Uterus (tissue), 3 donors: ENCODE measurements at regions not wholly inside any gene's neighbourhood (a gene's known extent, or its start where the extent isn't known, plus 50 kb on each side); places are given as distances from the start of the nearest gene placed in this dataset.

ENCODE experiments used
- DNase-seq, 2 donors: peaks; one replicate each; pipeline ENCODE4 v3.0.0-alpha.2; 2019 to 2020
- H3K27ac ChIP-seq, 2 donors: fragments of 200-600 bp; sonication (generic); 1 replicate in 1 of 2; 2 replicates in 1 of 2; pipeline ENCODE4 v1.5.1; 2016 to 2018
- H3K27me3 ChIP-seq, 2 donors: fragments of 200-600 bp; sonication (generic); one replicate each; pipeline ENCODE4 v1.5.1; 2018 to 2019; ENCODE audit warnings: control low read depth in 1 of 2
- H3K36me3 ChIP-seq, 2 donors: fragments of 200-600 bp; sonication (generic); one replicate each; pipeline ENCODE4 v1.5.1; 2019; ENCODE audit warnings: control low read depth in 1 of 2
- H3K4me1 ChIP-seq, 2 donors: fragments of 200-600 bp; sonication (generic); one replicate each; pipeline ENCODE4 v1.5.1; 2018 to 2019; ENCODE audit warnings: control low read depth in 1 of 2
- H3K4me3 ChIP-seq, 2 donors: fragments of 200-600 bp; sonication (generic); 1 replicate in 1 of 2; 2 replicates in 1 of 2; pipeline ENCODE4 v1.5.1; 2018 to 2019; ENCODE audit warnings: mild to moderate bottlenecking in 1 of 2
- H3K9me3 ChIP-seq, 2 donors: fragments of 200-600 bp; sonication (generic); one replicate each; pipeline ENCODE4 v1.5.1; 2019; ENCODE audit warnings: control low read depth in 1 of 2
- CTCF ChIP-seq, 4 experiments: fragments of 200-600 bp in 2 of 4; fragments of 450-650 bp in 2 of 4; sonication (generic) in 2 of 4; IDR thresholded peaks; one replicate each; pipeline ENCODE4 v1.5.1; 2016 to 2019; ENCODE audit warnings: antibody characterized with exemption in 4 of 4, mild to moderate bottlenecking in 2 of 4, moderate library complexity in 1 of 4
- POLR2A ChIP-seq, 2 donors: fragments of 450-650 bp; IDR thresholded peaks; one replicate each; pipeline ENCODE4 v1.6.1; 2016; ENCODE audit warnings: antibody characterized with exemption in 2 of 2, mild to moderate bottlenecking in 1 of 2, moderate library complexity in 1 of 2
- intact Hi-C: fragments of 100-400 bp; cut with DNase I; formaldehyde crosslinking; loops from one replicate; pipeline ENCODE4 v1.15.1; 2023; ENCODE audit warnings: low total_unique reads
- donor health status: DM: yes; HTN: yes; CAD: no.

GRCh38 chr2:240246173-240246820 is 105.8 kb upstream of the OTOS start:
- Histone ChIP-seq H3K27me3 (no peaks in the 10 kb centered on the region), H3K4me3 (no peak overlapping the region), H3K36me3 (no peaks in the 10 kb centered on the region), H3K4me1 (peaks cover 6% of the 10 kb centered on the region in 2 donors), H3K9me3 (no peaks in the 10 kb centered on the region), H3K27ac (peak overlapping the region in 1 of 2 donors; percentile 2)
- no peak for DNase-seq
- TF ChIP-seq CTCF (IDR thresholded peaks at IDR 0.05), result no peak
- no peak for TF ChIP-seq POLR2A (IDR thresholded peaks at IDR 0.05)
- intact Hi-C loops, result no loop called here

- intact Hi-C loops, result no loop called here
- Histone ChIP-seq H3K4me1 (peaks cover 6% of the 10 kb centered on the region in 2 donors), H3K27ac (no peak overlapping the region), H3K27me3 (no peaks in the 10 kb centered on the region), H3K4me3 (no peak overlapping the region), H3K36me3 (no peaks in the 10 kb centered on the region), H3K9me3 (no peaks in the 10 kb centered on the region)
- DNase-seq, result no peak
- no peak for TF ChIP-seq POLR2A (IDR thresholded peaks at IDR 0.05)
- TF ChIP-seq CTCF (IDR thresholded peaks at IDR 0.05), result no peak
Observed at GRCh38 chr2:240247241-240247867, 106.9 kb upstream of the OTOS start.

- Histone ChIP-seq H3K4me1 (peaks cover 6% of the 10 kb centered on the region in 2 donors), H3K9me3 (no peaks in the 10 kb centered on the region), H3K27ac (no peak overlapping the region), H3K36me3 (no peaks in the 10 kb centered on the region), H3K4me3 (no peak overlapping the region), H3K27me3 (no peaks in the 10 kb centered on the region)
- DNase-seq, result peak in 1 of 2 donors; percentile 23
- TF ChIP-seq CTCF (IDR thresholded peaks at IDR 0.05) (no peak), POLR2A (IDR thresholded peaks at IDR 0.05) (no peak)
- intact Hi-C loops, result no loop called here
Observed at GRCh38 chr2:240247868-240248720, 107.6 kb upstream of the OTOS start.

- no peak for DNase-seq
- peaks cover 6% of the 10 kb centered on the region in 2 donors for H3K4me1 ChIP-seq
- H3K36me3 ChIP-seq, result no peaks in the 10 kb centered on the region
- intact Hi-C loops, result no loop called here
- no peaks in the 10 kb centered on the region for H3K27me3 ChIP-seq
- no peak overlapping the region for H3K4me3 ChIP-seq
- no peak for TF ChIP-seq CTCF (IDR thresholded peaks at IDR 0.05)
- no peak for TF ChIP-seq POLR2A (IDR thresholded peaks at IDR 0.05)
- no peaks in the 10 kb centered on the region for H3K9me3 ChIP-seq
- no peak overlapping the region for H3K27ac ChIP-seq
Observed at GRCh38 chr2:240248721-240249422, 108.4 kb upstream of the OTOS start.
